ENCODE measurements at regions not wholly inside any gene's neighbourhood (a gene's known extent, or its start where the extent isn't known, plus 50 kb on each side); places are given as distances from the start of the nearest gene placed in this dataset.

DNA sequence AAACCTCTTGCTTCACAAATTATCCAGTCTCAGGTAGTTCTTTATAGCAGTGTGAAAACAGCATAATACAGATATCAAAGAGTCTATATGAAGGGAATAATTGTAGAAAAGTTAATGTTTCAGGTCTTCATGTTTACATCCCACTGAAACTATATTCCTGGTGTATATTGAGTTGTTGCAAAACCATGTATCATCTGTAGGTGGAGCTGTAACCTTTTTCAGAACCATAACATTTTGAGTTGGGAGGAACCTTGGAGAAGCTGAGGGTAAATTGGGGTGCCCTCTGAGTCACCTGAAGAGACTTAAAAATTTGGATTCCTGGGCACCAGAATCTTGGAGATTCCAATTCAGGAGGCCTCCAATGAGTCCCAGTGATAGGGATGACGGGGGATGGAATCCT, 51.9 kb upstream of the TAPT1 start:
- Histone ChIP-seq H3K4me1 (ENCODE audit: insufficient read depth, low read length) (no peaks in the 10 kb centered on the region), H3K9me3 (ENCODE audit: control insufficient read depth in 1 of 2, insufficient read depth in 1 of 2, low read length in 2 of 2) (peaks cover 8 to 13% of the 10 kb centered on the region in 2 experiments), H3K36me3 (ENCODE audit: insufficient read depth, low read length) (no peaks in the 10 kb centered on the region), H3K4me3 (ENCODE audit: low read length) (no peak overlapping the region), H3K27ac (ENCODE audit: low read depth in 1 of 2, low read length in 2 of 2) (no peak overlapping the region), H3K27me3 (ENCODE audit: control insufficient read depth in 1 of 2, insufficient read depth in 2 of 2, low read length in 2 of 2) (peaks cover 4 to 6% of the 10 kb centered on the region in 2 experiments)
- Mint-ChIP-seq H3K4me3 (no peak overlapping the region), H3K9me3 (peaks cover 12% of the 10 kb centered on the region), H3K27me3 (peaks cover 18% of the 10 kb centered on the region), H3K27ac (no peak overlapping the region), H3K4me1 (ENCODE audit: low read depth) (no peaks in the 10 kb centered on the region), H3K36me3 (ENCODE audit: low read depth) (peaks cover 5% of the 10 kb centered on the region)
- DNase-seq: no peak
- intact Hi-C loops (cut with DNase I, micrococcal nuclease): no loop called here
- ATAC-seq (ENCODE audit: poor library complexity): no peak
- POLR2A ChIA-PET: no interaction called here
- TF ChIP-seq CTCF (IDR thresholded peaks at IDR 0.05): no peak
- CTCF ChIA-PET: no interaction called here
